Mucosa of stomach (tissue), 1 donor: ENCODE measurements at regions not wholly inside any gene's neighbourhood (a gene's known extent, or its start where the extent isn't known, plus 50 kb on each side); places are given as distances from the start of the nearest gene placed in this dataset.
"Not testable (repeated sequence)": the region's sequence is repeated elsewhere in the genome, so short reads cannot be mapped to it uniquely, and the experiment has no call there.

Experiments
- H3K27me3 ChIP-seq: one replicate; pipeline ENCODE4 v1.7.0; 2013; ENCODE audit warnings: mild to moderate bottlenecking, low read length; ENCODE audit not compliant: control insufficient read depth, insufficient read depth
- H3K36me3 ChIP-seq: one replicate; pipeline ENCODE4 v1.7.0; 2013; ENCODE audit warnings: low read length; ENCODE audit not compliant: control insufficient read depth, insufficient read depth
- H3K4me1 ChIP-seq: one replicate; pipeline ENCODE4 v1.7.0; 2013; ENCODE audit warnings: mild to moderate bottlenecking, low read length; ENCODE audit not compliant: control insufficient read depth, insufficient read depth
- H3K4me3 ChIP-seq: one replicate; pipeline ENCODE4 v1.7.0; 2013; ENCODE audit warnings: low read length
- H3K9ac ChIP-seq: one replicate; pipeline ENCODE4 v1.7.0; 2013; ENCODE audit warnings: mild to moderate bottlenecking, low read length, moderate library complexity
- H3K9me3 ChIP-seq: one replicate; pipeline ENCODE4 v1.7.0; 2013; ENCODE audit warnings: mild to moderate bottlenecking, low read length, moderate library complexity; ENCODE audit not compliant: control insufficient read depth
- donor health status: Pancreatic carcinoma.

- Histone ChIP-seq H3K4me1 (no peaks in the 10 kb centered on the region), H3K36me3 (no peaks in the 10 kb centered on the region), H3K9me3 (no peaks in the 10 kb centered on the region), H3K4me3 (no peak overlapping the region), H3K27me3 (no peaks in the 10 kb centered on the region), H3K9ac (no peak overlapping the region)
These were observed 250.5 kb upstream of the MYT1L start for GRCh38 chr2:2581331-2582159.

GRCh38 chr2:2580841-2581240 is 249.8 kb upstream of the MYT1L start:
- not testable (repeated sequence) for H3K27me3 ChIP-seq, H3K9me3 ChIP-seq, H3K36me3 ChIP-seq, H3K4me3 ChIP-seq, H3K9ac ChIP-seq, H3K4me1 ChIP-seq

GRCh38 chr2:2580341-2580740 is 249.3 kb upstream of the MYT1L start:
- no peaks in the 10 kb centered on the region for H3K36me3 ChIP-seq
- H3K9me3 ChIP-seq, result no peaks in the 10 kb centered on the region
- no peak overlapping the region for H3K9ac ChIP-seq
- no peaks in the 10 kb centered on the region for H3K27me3 ChIP-seq
- H3K4me3 ChIP-seq, result no peak overlapping the region
- no peaks in the 10 kb centered on the region for H3K4me1 ChIP-seq

- H3K36me3 ChIP-seq, result no peaks in the 10 kb centered on the region
- H3K9me3 ChIP-seq, result no peaks in the 10 kb centered on the region
- H3K4me1 ChIP-seq, result no peaks in the 10 kb centered on the region
- no peak overlapping the region for H3K4me3 ChIP-seq
- no peak overlapping the region for H3K9ac ChIP-seq
- H3K27me3 ChIP-seq, result no peaks in the 10 kb centered on the region
These were observed 248.7 kb upstream of the MYT1L start for GRCh38 chr2:2579814-2580213.

GRCh38 chr2:2577407-2577831 is 246.3 kb upstream of the MYT1L start:
- H3K4me3 ChIP-seq, result no peak overlapping the region
- no peak overlapping the region for H3K9ac ChIP-seq
- H3K27me3 ChIP-seq, result no peaks in the 10 kb centered on the region
- no peaks in the 10 kb centered on the region for H3K9me3 ChIP-seq
- no peaks in the 10 kb centered on the region for H3K4me1 ChIP-seq
- H3K36me3 ChIP-seq, result no peaks in the 10 kb centered on the region

- H3K4me3 ChIP-seq, result no peak overlapping the region
- H3K27me3 ChIP-seq, result no peaks in the 10 kb centered on the region
- H3K9me3 ChIP-seq, result no peaks in the 10 kb centered on the region
- H3K4me1 ChIP-seq, result no peaks in the 10 kb centered on the region
- H3K36me3 ChIP-seq, result no peaks in the 10 kb centered on the region
- H3K9ac ChIP-seq, result no peak overlapping the region
These were observed 244.9 kb upstream of the MYT1L start for GRCh38 chr2:2575870-2576386.

GRCh38 chr2:2575181-2575577 is 244.1 kb upstream of the MYT1L start:
- no peaks in the 10 kb centered on the region for H3K4me1 ChIP-seq
- H3K36me3 ChIP-seq, result no peaks in the 10 kb centered on the region
- no peaks in the 10 kb centered on the region for H3K27me3 ChIP-seq
- no peak overlapping the region for H3K9ac ChIP-seq
- no peaks in the 10 kb centered on the region for H3K9me3 ChIP-seq
- H3K4me3 ChIP-seq, result no peak overlapping the region

GRCh38 chr2:2574401-2575180 is 243.5 kb upstream of the MYT1L start:
- Histone ChIP-seq H3K4me1 (no peaks in the 10 kb centered on the region), H3K9me3 (no peaks in the 10 kb centered on the region), H3K9ac (no peak overlapping the region), H3K4me3 (no peak overlapping the region), H3K27me3 (no peaks in the 10 kb centered on the region), H3K36me3 (no peaks in the 10 kb centered on the region)

GRCh38 chr2:2573658-2574293 is 242.7 kb upstream of the MYT1L start:
- no peaks in the 10 kb centered on the region for H3K9me3 ChIP-seq
- H3K36me3 ChIP-seq, result no peaks in the 10 kb centered on the region
- no peaks in the 10 kb centered on the region for H3K27me3 ChIP-seq
- H3K4me1 ChIP-seq, result no peaks in the 10 kb centered on the region
- H3K9ac ChIP-seq, result no peak overlapping the region
- no peak overlapping the region for H3K4me3 ChIP-seq

- H3K9me3 ChIP-seq, result no peaks in the 10 kb centered on the region
- no peak overlapping the region for H3K4me3 ChIP-seq
- no peaks in the 10 kb centered on the region for H3K27me3 ChIP-seq
- H3K9ac ChIP-seq, result no peak overlapping the region
- H3K4me1 ChIP-seq, result no peaks in the 10 kb centered on the region
- H3K36me3 ChIP-seq, result no peaks in the 10 kb centered on the region
These were observed 242.1 kb upstream of the MYT1L start for GRCh38 chr2:2573205-2573604.

GRCh38 chr2:2572393-2573204 is 241.5 kb upstream of the MYT1L start:
- H3K9ac ChIP-seq, result no peak overlapping the region
- H3K36me3 ChIP-seq, result no peaks in the 10 kb centered on the region
- no peaks in the 10 kb centered on the region for H3K4me1 ChIP-seq
- H3K4me3 ChIP-seq, result no peak overlapping the region
- no peaks in the 10 kb centered on the region for H3K9me3 ChIP-seq
- H3K27me3 ChIP-seq, result no peaks in the 10 kb centered on the region
